Thoracic aorta (tissue), 2 donors: ENCODE measurements at regions not wholly inside any gene's neighbourhood (a gene's known extent, or its start where the extent isn't known, plus 50 kb on each side); places are given as distances from the start of the nearest gene placed in this dataset.

ENCODE experiments used
- ATAC-seq: fragments of 150-250 bp; one replicate; pipeline ENCODE4 v1.8.0; 2017; ENCODE audit warnings: low read depth; ENCODE audit not compliant: insufficient number of reproducible peaks, low FRiP score
- DNase-seq: peaks from one replicate; pipeline ENCODE4 v3.0.0-alpha.2; 2020; ENCODE audit warnings: low spot score
- H3K27ac ChIP-seq, 2 donors: fragments of 200-600 bp; sonication (generic); 1 replicate in 1 of 2; 2 replicates in 1 of 2; pipeline ENCODE4 v1.5.1; 2016; ENCODE audit warnings: mild to moderate bottlenecking in 2 of 2, moderate library complexity in 2 of 2
- H3K27me3 ChIP-seq: fragments of 200-600 bp; sonication (generic); replicated peaks from 2 replicates; pipeline ENCODE4 v1.6.0; 2016; ENCODE audit warnings: mild to moderate bottlenecking; ENCODE audit not compliant: insufficient read depth
- H3K36me3 ChIP-seq: fragments of 200-600 bp; sonication (generic); one replicate; pipeline ENCODE4 v1.5.1; 2016
- H3K4me1 ChIP-seq, 2 donors: fragments of 200-600 bp; sonication (generic); 1 replicate in 1 of 2; 2 replicates in 1 of 2; pipeline versions ENCODE4 v1.5.1 to v1.6.0; 2016; ENCODE audit warnings: low read depth in 2 of 2, mild to moderate bottlenecking in 1 of 2; ENCODE audit not compliant: control insufficient read depth in 1 of 2
- H3K4me3 ChIP-seq: fragments of 200-600 bp; sonication (generic); 2 replicates; pipeline ENCODE4 v1.5.1; 2016; ENCODE audit warnings: mild to moderate bottlenecking
- H3K9me3 ChIP-seq: fragments of 200-600 bp; sonication (generic); 2 replicates; pipeline ENCODE4 v1.5.1; 2016
- CTCF ChIP-seq: fragments of 200-600 bp; sonication (generic); IDR thresholded peaks from one replicate; pipeline ENCODE4 v1.5.1; 2019; ENCODE audit warnings: antibody characterized with exemption

GRCh38 chr2:240213226-240213475, 72.7 kb upstream of the OTOS start:
- Histone ChIP-seq H3K27me3 (no peaks in the 10 kb centered on the region), H3K36me3 (no peaks in the 10 kb centered on the region), H3K4me1 (no peaks in the 10 kb centered on the region), H3K27ac (no peak overlapping the region), H3K4me3 (no peak overlapping the region), H3K9me3 (no peaks in the 10 kb centered on the region)
- DNase-seq (no peak), ATAC-seq (no peak)
- TF ChIP-seq CTCF = no peak

GRCh38 chr2:240213476-240214421, 73.3 kb upstream of the OTOS start:
- DNase-seq (no peak), ATAC-seq (no peak)
- Histone ChIP-seq H3K27ac (no peak overlapping the region), H3K4me1 (no peaks in the 10 kb centered on the region), H3K36me3 (no peaks in the 10 kb centered on the region), H3K4me3 (no peak overlapping the region), H3K9me3 (no peaks in the 10 kb centered on the region), H3K27me3 (no peaks in the 10 kb centered on the region)
- TF ChIP-seq CTCF = no peak

- DNase-seq (no peak), ATAC-seq (no peak)
- no peak for TF ChIP-seq CTCF
- Histone ChIP-seq H3K27ac (no peak overlapping the region), H3K36me3 (no peaks in the 10 kb centered on the region), H3K9me3 (no peaks in the 10 kb centered on the region), H3K4me3 (no peak overlapping the region), H3K4me1 (no peaks in the 10 kb centered on the region), H3K27me3 (no peaks in the 10 kb centered on the region)
These were observed 74.6 kb upstream of the OTOS start for GRCh38 chr2:240214790-240215675.

- Histone ChIP-seq H3K36me3 (no peaks in the 10 kb centered on the region), H3K4me1 (no peaks in the 10 kb centered on the region), H3K9me3 (no peaks in the 10 kb centered on the region), H3K27ac (no peak overlapping the region), H3K27me3 (no peaks in the 10 kb centered on the region), H3K4me3 (no peak overlapping the region)
- TF ChIP-seq CTCF = no peak
- ATAC-seq (no peak), DNase-seq (no peak)
These were observed 75.2 kb upstream of the OTOS start for GRCh38 chr2:240215676-240216051.

GRCh38 chr2:240216167-240216566, 75.7 kb upstream of the OTOS start:
- Histone ChIP-seq H3K4me3 (no peak overlapping the region), H3K36me3 (no peaks in the 10 kb centered on the region), H3K9me3 (no peaks in the 10 kb centered on the region), H3K27ac (no peak overlapping the region), H3K27me3 (no peaks in the 10 kb centered on the region), H3K4me1 (no peaks in the 10 kb centered on the region)
- no peak for TF ChIP-seq CTCF
- no peak for DNase-seq
- ATAC-seq = no peak
